HL-60 (cell line): ENCODE measurements at regions not wholly inside any gene's neighbourhood (a gene's known extent, or its start where the extent isn't known, plus 50 kb on each side); places are given as distances from the start of the nearest gene placed in this dataset.

Source experiments
- CTCF ChIP-seq: IDR thresholded peaks from one replicate; pipeline ENCODE4 v1.5.1; 2011; ENCODE audit warnings: low read length, control low read depth, inconsistent platforms; ENCODE audit not compliant: insufficient read depth
- GABPA ChIP-seq: IDR thresholded peaks from 2 replicates; pipeline ENCODE4 v1.6.1; 2012; ENCODE audit warnings: low read depth
- POLR2AphosphoS5 ChIP-seq: IDR thresholded peaks from 2 replicates; pipeline ENCODE4 v1.6.1; 2012; ENCODE audit warnings: low read depth
- REST ChIP-seq: IDR thresholded peaks from 2 replicates; pipeline ENCODE4 v1.6.1; 2012; ENCODE audit warnings: low read depth; ENCODE audit not compliant: insufficient replicate concordance
- SPI1 ChIP-seq: IDR thresholded peaks from 2 replicates; pipeline ENCODE4 v1.6.1; 2012; ENCODE audit warnings: low read depth, mild to moderate bottlenecking, borderline replicate concordance

DNA sequence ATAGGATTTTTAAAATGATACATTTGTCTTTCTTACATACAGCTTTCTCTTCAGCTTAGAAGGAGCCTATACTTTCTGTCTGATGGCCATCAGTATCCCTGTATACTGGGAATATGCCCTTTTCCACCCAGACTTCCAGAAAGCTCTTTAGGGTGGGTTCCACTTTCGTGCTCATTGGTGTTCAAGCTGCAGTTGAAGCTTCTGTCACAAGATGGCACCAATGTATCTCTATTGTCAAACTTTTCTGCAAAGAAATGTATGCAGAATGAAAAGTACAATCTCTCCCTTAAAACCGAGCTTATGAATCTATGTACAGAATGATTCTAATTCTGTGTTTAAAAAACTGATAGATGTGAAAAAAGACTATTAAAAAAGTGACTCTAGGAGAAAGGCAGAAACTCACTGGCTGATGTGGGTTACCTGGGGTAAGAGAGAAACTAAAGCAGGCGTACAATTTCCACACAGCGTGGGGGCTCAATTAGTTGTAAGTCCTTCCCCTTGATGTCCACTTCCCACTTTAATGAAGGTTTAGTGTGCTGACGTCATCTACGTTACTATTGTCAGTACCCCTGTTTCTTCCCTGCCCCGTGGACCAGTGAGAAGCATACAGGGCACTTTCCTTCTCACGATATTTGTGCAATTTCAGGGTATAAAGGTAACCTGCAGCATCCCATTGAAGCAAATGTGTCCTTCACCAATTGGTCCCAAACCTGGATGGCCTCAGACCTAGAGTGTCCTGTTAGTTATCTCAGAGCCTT lies 57.3 kb upstream of the TCEAL2 start:
- TF ChIP-seq CTCF, result no peak
- no peak for TF ChIP-seq REST
- no peak for TF ChIP-seq POLR2AphosphoS5
- no peak for TF ChIP-seq GABPA
- no peak for TF ChIP-seq SPI1
